IPS-20b (cell line): ENCODE measurements at regions not wholly inside any gene's neighbourhood (a gene's known extent, or its start where the extent isn't known, plus 50 kb on each side); places are given as distances from the start of the nearest gene placed in this dataset.
"Not testable (repeated sequence)": the region's sequence is repeated elsewhere in the genome, so short reads cannot be mapped to it uniquely, and the experiment has no call there.

ENCODE experiments used
- H3K27ac ChIP-seq: one replicate; pipeline ENCODE4 v1.5.1; 2013; ENCODE audit warnings: low read length
- H3K27me3 ChIP-seq: 2 replicates; pipeline ENCODE4 v1.6.1; 2013; ENCODE audit warnings: mild to moderate bottlenecking, low read length, inconsistent platforms; ENCODE audit not compliant: insufficient read depth
- H3K36me3 ChIP-seq: 2 replicates; pipeline ENCODE4 v1.6.1; 2013; ENCODE audit warnings: low read depth, mild to moderate bottlenecking, inconsistent platforms, low read length, moderate library complexity; ENCODE audit not compliant: insufficient read depth
- H3K4me1 ChIP-seq: 2 replicates; pipeline ENCODE4 v1.6.1; 2013; ENCODE audit warnings: mild to moderate bottlenecking, control low read depth, inconsistent platforms, low read length, moderate library complexity; ENCODE audit not compliant: insufficient read depth
- H3K4me3 ChIP-seq: 2 replicates; pipeline ENCODE4 v1.5.1; 2013; ENCODE audit warnings: mild to moderate bottlenecking, low read length, inconsistent platforms
- H3K9ac ChIP-seq: 2 replicates; pipeline ENCODE4 v1.6.1; 2013; ENCODE audit warnings: low read depth, mild to moderate bottlenecking, inconsistent platforms, low read length, moderate library complexity
- H3K9me3 ChIP-seq: 2 replicates; pipeline ENCODE4 v1.6.1; 2013; ENCODE audit warnings: mild to moderate bottlenecking, low read depth, low read length, inconsistent platforms; ENCODE audit not compliant: insufficient read depth

GRCh38 chr13:18666585-18666984 lies 515.0 kb downstream of the TUBA3C start:
- not testable (repeated sequence) for H3K4me1 ChIP-seq, H3K4me3 ChIP-seq, H3K9ac ChIP-seq, H3K27ac ChIP-seq, H3K36me3 ChIP-seq, H3K27me3 ChIP-seq
- peaks cover 14% of the 10 kb centered on the region for H3K9me3 ChIP-seq

- peaks cover 14% of the 10 kb centered on the region for H3K9me3 ChIP-seq
- not testable (repeated sequence) for H3K4me3 ChIP-seq, H3K27me3 ChIP-seq, H3K27ac ChIP-seq, H3K36me3 ChIP-seq, H3K9ac ChIP-seq, H3K4me1 ChIP-seq
Observed at GRCh38 chr13:18665716-18666115, 515.9 kb downstream of the TUBA3C start.

GRCh38 chr13:18665124-18665523 lies 516.5 kb downstream of the TUBA3C start:
- H3K4me3 ChIP-seq, H3K27me3 ChIP-seq, H3K27ac ChIP-seq, H3K4me1 ChIP-seq, H3K36me3 ChIP-seq, H3K9ac ChIP-seq: not testable (repeated sequence)
- H3K9me3 ChIP-seq: peaks cover 14% of the 10 kb centered on the region

DNA sequence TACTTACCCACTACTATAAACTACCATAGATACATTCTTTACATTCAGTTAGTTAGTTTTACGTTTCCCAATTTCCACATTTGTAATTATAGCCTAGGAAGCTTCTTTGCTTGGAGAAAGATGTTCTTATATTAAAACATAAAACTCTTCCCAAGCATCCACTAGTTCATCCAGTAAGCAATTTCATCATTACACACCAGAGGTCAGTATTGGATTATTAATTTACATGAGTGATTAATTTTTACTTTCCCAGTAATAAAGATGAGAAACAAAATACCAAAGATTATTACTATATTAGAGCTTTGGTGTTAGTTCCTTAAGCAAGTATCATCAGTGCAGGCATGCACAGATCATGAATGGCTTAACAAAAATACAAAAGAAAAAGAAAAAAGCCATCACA lies 518.4 kb downstream of the TUBA3C start:
- H3K27ac ChIP-seq, H3K4me3 ChIP-seq, H3K27me3 ChIP-seq, H3K36me3 ChIP-seq, H3K9ac ChIP-seq, H3K4me1 ChIP-seq: not testable (repeated sequence)
- peaks cover 11% of the 10 kb centered on the region for H3K9me3 ChIP-seq

DNA sequence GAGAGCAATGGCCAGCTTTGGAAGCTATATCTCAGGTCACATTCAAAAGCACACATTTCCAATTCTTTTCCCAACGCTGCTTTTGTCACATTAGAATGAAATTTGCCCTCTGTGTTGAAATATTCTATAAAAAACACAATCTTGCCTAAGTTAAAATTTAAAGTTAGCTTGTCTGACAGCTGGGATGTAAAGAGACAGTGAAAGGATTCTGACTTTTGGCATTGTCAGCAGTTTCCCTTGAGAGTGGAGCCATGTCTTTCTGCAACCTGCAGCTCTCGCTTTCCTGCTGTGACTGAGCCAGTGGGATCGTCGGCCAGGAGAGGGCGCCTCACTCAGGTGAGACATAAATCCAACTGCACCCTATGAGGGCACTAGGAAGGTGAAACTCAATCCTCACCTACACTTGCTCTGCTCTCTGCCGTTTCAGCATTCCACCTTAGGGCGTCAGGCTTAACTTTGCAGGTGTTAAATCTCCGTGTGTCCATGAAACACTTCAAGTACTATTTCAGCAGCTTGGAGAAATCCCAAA lies 537.9 kb downstream of the TUBA3C start:
- not testable (repeated sequence) for H3K4me3 ChIP-seq, H3K4me1 ChIP-seq, H3K9me3 ChIP-seq, H3K27me3 ChIP-seq, H3K36me3 ChIP-seq, H3K27ac ChIP-seq, H3K9ac ChIP-seq

DNA sequence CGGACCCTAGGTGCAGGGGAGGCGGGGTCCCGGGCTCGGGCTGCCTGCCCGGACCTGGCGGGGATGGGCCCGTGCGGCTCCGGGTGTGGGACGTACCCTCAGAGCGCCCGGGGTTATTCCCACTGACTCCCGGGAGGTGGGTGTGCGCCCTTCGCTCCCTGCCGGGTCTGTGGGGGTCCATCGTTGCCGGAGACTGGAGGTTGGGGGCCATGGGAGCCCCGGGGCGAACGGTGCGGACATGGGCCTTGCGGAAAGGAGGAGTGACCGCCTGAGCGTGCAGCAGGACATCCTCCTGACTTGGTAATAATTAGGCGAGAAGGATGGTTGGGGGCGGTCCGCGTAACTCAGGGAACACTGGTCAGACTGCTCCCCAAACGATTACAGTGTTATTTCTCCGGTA lies 552.7 kb downstream of the TUBA3C start:
- H3K27ac ChIP-seq, H3K9ac ChIP-seq, H3K36me3 ChIP-seq, H3K27me3 ChIP-seq, H3K4me1 ChIP-seq, H3K4me3 ChIP-seq: not testable (repeated sequence)
- H3K9me3 ChIP-seq: peaks cover 12% of the 10 kb centered on the region; the same call in 1 of the 2 replicates

GRCh38 chr13:18628428-18628827 lies 553.2 kb downstream of the TUBA3C start:
- H3K4me1 ChIP-seq: no peaks in the 10 kb centered on the region
- peaks cover 12% of the 10 kb centered on the region; the same call in 1 of the 2 replicates for H3K9me3 ChIP-seq
- no peak overlapping the region for H3K27ac ChIP-seq
- H3K9ac ChIP-seq: no peak overlapping the region
- no peaks in the 10 kb centered on the region for H3K27me3 ChIP-seq
- no peak overlapping the region for H3K4me3 ChIP-seq
- H3K36me3 ChIP-seq: no peaks in the 10 kb centered on the region

DNA sequence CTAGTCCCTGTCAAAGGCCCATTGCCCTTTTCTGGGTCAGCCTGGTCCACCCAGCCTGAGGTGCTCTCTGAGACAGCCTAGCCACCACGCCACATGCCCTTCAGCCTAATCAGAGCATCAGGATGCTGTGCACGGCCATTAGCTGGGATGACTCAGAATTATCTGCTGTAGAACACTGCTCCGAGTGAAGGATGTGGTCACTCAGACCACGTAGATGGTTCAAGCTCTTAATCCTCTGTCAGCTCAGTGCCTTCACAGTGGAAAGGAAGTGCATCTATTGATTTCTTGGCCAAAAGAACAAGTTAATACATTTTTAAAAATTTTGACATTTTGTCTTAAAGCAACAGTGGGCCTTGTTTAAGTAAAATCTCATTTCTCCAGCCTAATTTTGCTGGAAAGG lies 557.6 kb downstream of the TUBA3C start:
- not testable (repeated sequence) for H3K4me3 ChIP-seq, H3K9ac ChIP-seq, H3K27ac ChIP-seq, H3K9me3 ChIP-seq, H3K4me1 ChIP-seq, H3K27me3 ChIP-seq, H3K36me3 ChIP-seq

DNA sequence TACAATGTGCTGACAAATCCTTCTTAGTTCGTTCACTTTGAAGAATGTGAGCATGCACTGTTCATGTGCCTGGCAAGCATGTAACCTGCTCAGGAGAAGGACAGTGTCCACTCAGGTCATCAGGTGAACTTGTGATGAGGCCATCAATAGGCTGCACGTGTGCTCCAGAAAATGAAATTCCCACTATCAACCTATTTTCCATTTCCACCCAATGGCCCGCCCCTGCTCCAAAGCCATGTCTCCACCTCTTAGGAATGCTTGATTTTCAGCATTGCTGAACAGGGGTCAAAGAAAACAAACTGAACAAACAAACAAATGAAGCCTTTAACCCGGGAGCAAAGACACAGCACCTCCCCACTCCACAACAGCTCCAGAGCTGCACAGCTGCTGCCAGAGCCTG lies 563.2 kb downstream of the TUBA3C start:
- not testable (repeated sequence) for H3K9ac ChIP-seq, H3K36me3 ChIP-seq, H3K27me3 ChIP-seq, H3K9me3 ChIP-seq, H3K27ac ChIP-seq, H3K4me3 ChIP-seq, H3K4me1 ChIP-seq

DNA sequence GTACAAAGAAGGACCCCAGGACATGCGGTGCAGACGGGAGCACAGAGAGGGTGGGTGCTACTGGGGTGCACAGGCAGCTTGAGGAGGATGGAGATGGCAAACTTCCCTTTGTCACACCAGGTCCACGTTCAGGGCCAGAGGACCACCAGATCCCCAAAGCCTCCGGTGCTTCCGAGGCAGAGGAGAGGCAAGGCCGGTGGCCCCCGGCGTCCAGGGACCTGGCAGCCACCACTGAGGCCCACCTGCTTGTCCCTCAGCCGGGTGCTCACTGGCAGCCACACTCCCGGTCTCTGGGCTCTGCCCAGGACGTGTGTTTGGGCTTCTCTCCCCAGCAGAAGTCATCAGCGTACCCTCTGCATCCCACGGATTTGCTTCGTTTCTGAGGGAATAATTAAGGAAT lies 571.1 kb downstream of the TUBA3C start:
- H3K36me3 ChIP-seq, H3K4me1 ChIP-seq, H3K27me3 ChIP-seq, H3K9ac ChIP-seq, H3K9me3 ChIP-seq, H3K4me3 ChIP-seq, H3K27ac ChIP-seq: not testable (repeated sequence)

- H3K9me3 ChIP-seq, H3K9ac ChIP-seq, H3K4me1 ChIP-seq, H3K27me3 ChIP-seq, H3K4me3 ChIP-seq, H3K36me3 ChIP-seq, H3K27ac ChIP-seq: not testable (repeated sequence)
Observed at GRCh38 chr13:18609371-18609770, 572.3 kb downstream of the TUBA3C start.

DNA sequence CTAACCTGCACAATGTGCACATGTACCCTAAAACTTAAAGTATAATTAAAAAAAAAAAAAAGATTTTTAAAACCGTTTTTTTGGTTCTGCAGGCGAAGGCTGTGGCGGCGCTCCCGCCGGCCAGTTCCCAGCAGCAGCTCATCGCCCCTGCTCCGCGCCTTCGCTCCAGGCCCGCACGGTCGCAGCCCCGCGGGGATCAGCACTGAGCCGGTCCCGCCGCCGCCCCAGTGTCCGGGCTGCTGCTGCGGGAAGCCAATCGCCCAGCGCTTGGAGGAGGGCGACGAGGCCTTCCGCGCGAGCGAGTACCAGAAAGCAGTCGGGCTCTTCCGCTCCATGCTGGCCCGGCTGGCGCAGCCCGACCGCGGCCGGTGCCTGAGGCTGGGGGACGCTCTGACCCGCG lies 572.8 kb downstream of the TUBA3C start:
- not testable (repeated sequence) for H3K36me3 ChIP-seq, H3K27ac ChIP-seq, H3K9me3 ChIP-seq, H3K27me3 ChIP-seq, H3K4me3 ChIP-seq, H3K4me1 ChIP-seq, H3K9ac ChIP-seq

GRCh38 chr13:18600366-18600765 lies 581.3 kb downstream of the TUBA3C start:
- not testable (repeated sequence) for H3K9me3 ChIP-seq, H3K36me3 ChIP-seq

More at GRCh38 chr13:18600366-18600765, 581.3 kb downstream of the TUBA3C start:
- H3K27me3 ChIP-seq, H3K4me1 ChIP-seq, H3K9ac ChIP-seq, H3K27ac ChIP-seq, H3K4me3 ChIP-seq: not testable (repeated sequence)
